HL-60 (cell line): ENCODE measurements at regions not wholly inside any gene's neighbourhood (a gene's known extent, or its start where the extent isn't known, plus 50 kb on each side); places are given as distances from the start of the nearest gene placed in this dataset.

ENCODE experiments used
- DNase-seq, 2 experiments: peaks; one replicate each; pipeline ENCODE4 v3.0.0-alpha.2; 2010 to 2020; ENCODE audit warnings: low read depth in 1 of 2, low spot score in 1 of 2
- H3K27ac ChIP-seq: fragments of 250-450 bp; sonication (Bioruptor Pico); replicated peaks from 2 replicates; pipeline ENCODE4 v1.5.1; 2020; ENCODE audit warnings: mild to moderate bottlenecking, moderate library complexity
- H3K27me3 ChIP-seq: fragments of 250-450 bp; sonication (Bioruptor Pico); 2 replicates; pipeline ENCODE4 v1.5.1; 2021; ENCODE audit warnings: mild to moderate bottlenecking, moderate library complexity; ENCODE audit not compliant: insufficient read depth, poor library complexity, severe bottlenecking
- H3K4me3 ChIP-seq: replicated peaks from 2 replicates; pipeline ENCODE4 v1.5.1; 2011; ENCODE audit warnings: mild to moderate bottlenecking, control low read depth, low read length; ENCODE audit not compliant: insufficient read depth
- GABPA ChIP-seq: IDR thresholded peaks from 2 replicates; pipeline ENCODE4 v1.6.1; 2012; ENCODE audit warnings: low read depth
- POLR2AphosphoS5 ChIP-seq: IDR thresholded peaks from 2 replicates; pipeline ENCODE4 v1.6.1; 2012; ENCODE audit warnings: low read depth
- SPI1 ChIP-seq: IDR thresholded peaks from 2 replicates; pipeline ENCODE4 v1.6.1; 2012; ENCODE audit warnings: low read depth, mild to moderate bottlenecking, borderline replicate concordance
- TF ChIP-seq, protein P1 (sequence below): IDR thresholded peaks from one replicate; pipeline ENCODE4 v1.5.1; 2011; ENCODE audit warnings: low read length, control low read depth, inconsistent platforms; ENCODE audit not compliant: insufficient read depth
- TF ChIP-seq, protein P2 (sequence below): IDR thresholded peaks from 2 replicates; pipeline ENCODE4 v1.6.1; 2012; ENCODE audit warnings: low read depth; ENCODE audit not compliant: insufficient replicate concordance

DNA sequence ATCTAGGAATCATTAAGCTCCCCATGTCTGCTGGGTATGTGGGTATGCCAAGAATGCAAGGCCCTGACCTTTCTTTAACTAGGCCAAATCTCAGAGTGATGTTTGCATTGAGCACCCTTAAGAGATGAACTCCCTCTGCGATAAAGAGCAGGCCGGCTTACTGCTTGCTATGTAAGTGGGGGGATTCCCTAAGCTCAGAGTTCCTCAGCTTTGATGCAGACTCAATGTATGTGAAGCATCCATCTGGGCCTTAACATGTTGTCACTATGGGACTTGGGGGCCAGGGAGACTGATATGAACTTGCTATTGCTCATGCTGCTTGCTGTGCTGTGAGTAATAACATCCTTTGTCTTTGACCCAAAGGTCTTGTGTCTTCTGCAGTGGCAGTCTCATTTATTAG, 149.7 kb downstream of the C12orf75 start:
- TF ChIP-seq SPI1 (no peak), POLR2AphosphoS5 (no peak), GABPA (no peak)
- TF ChIP-seq, protein P1, sequence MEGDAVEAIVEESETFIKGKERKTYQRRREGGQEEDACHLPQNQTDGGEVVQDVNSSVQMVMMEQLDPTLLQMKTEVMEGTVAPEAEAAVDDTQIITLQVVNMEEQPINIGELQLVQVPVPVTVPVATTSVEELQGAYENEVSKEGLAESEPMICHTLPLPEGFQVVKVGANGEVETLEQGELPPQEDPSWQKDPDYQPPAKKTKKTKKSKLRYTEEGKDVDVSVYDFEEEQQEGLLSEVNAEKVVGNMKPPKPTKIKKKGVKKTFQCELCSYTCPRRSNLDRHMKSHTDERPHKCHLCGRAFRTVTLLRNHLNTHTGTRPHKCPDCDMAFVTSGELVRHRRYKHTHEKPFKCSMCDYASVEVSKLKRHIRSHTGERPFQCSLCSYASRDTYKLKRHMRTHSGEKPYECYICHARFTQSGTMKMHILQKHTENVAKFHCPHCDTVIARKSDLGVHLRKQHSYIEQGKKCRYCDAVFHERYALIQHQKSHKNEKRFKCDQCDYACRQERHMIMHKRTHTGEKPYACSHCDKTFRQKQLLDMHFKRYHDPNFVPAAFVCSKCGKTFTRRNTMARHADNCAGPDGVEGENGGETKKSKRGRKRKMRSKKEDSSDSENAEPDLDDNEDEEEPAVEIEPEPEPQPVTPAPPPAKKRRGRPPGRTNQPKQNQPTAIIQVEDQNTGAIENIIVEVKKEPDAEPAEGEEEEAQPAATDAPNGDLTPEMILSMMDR = no peak
- TF ChIP-seq, protein P2, sequence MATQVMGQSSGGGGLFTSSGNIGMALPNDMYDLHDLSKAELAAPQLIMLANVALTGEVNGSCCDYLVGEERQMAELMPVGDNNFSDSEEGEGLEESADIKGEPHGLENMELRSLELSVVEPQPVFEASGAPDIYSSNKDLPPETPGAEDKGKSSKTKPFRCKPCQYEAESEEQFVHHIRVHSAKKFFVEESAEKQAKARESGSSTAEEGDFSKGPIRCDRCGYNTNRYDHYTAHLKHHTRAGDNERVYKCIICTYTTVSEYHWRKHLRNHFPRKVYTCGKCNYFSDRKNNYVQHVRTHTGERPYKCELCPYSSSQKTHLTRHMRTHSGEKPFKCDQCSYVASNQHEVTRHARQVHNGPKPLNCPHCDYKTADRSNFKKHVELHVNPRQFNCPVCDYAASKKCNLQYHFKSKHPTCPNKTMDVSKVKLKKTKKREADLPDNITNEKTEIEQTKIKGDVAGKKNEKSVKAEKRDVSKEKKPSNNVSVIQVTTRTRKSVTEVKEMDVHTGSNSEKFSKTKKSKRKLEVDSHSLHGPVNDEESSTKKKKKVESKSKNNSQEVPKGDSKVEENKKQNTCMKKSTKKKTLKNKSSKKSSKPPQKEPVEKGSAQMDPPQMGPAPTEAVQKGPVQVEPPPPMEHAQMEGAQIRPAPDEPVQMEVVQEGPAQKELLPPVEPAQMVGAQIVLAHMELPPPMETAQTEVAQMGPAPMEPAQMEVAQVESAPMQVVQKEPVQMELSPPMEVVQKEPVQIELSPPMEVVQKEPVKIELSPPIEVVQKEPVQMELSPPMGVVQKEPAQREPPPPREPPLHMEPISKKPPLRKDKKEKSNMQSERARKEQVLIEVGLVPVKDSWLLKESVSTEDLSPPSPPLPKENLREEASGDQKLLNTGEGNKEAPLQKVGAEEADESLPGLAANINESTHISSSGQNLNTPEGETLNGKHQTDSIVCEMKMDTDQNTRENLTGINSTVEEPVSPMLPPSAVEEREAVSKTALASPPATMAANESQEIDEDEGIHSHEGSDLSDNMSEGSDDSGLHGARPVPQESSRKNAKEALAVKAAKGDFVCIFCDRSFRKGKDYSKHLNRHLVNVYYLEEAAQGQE = no peak
- Histone ChIP-seq H3K4me3 (no peak overlapping the region), H3K27me3 (peaks cover 2% of the 10 kb centered on the region), H3K27ac (no peak overlapping the region)
- no peak for DNase-seq

- no peak overlapping the region for H3K4me3 ChIP-seq
- peaks cover 2% of the 10 kb centered on the region for H3K27me3 ChIP-seq
- H3K27ac ChIP-seq = no peak overlapping the region
- TF ChIP-seq, protein P1 = no peak
- TF ChIP-seq POLR2AphosphoS5 = no peak
- no peak for DNase-seq
Measured at GRCh38 chr12:105481392-105482300, 151.2 kb downstream of the C12orf75 start.

- no peak for DNase-seq
- H3K4me3 ChIP-seq = no peak overlapping the region
- no peak for TF ChIP-seq SPI1
- TF ChIP-seq, protein P2 = no peak
- no peak for TF ChIP-seq POLR2AphosphoS5
- TF ChIP-seq GABPA = no peak
- TF ChIP-seq, protein P1 = no peak
- H3K27ac ChIP-seq = no peak overlapping the region
- peaks cover 2% of the 10 kb centered on the region for H3K27me3 ChIP-seq
Measured at GRCh38 chr12:105482951-105483350, 152.5 kb downstream of the C12orf75 start.

DNA sequence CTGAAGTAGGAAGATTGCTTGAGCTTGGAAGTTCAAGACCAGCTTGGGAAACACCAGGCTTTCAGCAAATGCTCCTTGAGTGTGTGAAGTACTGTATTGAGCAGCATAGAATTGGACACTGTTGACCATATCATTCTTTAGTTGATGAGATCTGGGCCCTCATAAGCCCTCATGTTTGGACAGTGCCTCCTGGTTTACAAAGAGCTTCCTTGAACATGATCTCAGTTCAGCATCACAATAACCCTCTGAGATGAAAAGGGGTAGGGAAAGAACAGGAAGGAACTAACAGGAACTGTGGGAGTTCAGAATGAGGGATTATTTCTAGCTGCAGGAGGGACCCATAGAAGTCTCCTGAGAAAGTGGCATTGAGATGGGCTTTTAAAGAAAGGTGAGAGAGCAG, 153.2 kb downstream of the C12orf75 start:
- H3K27me3 ChIP-seq = peaks cover 2% of the 10 kb centered on the region
- H3K4me3 ChIP-seq = no peak overlapping the region
- TF ChIP-seq GABPA (no peak), SPI1 (no peak), POLR2AphosphoS5 (no peak)
- TF ChIP-seq, protein P2 = no peak
- TF ChIP-seq, protein P1 = no peak
- H3K27ac ChIP-seq = no peak overlapping the region
- DNase-seq = no peak
